ENCODE measurements at regions not wholly inside any gene's neighbourhood (a gene's known extent, or its start where the extent isn't known, plus 50 kb on each side); places are given as distances from the start of the nearest gene placed in this dataset.

DNA sequence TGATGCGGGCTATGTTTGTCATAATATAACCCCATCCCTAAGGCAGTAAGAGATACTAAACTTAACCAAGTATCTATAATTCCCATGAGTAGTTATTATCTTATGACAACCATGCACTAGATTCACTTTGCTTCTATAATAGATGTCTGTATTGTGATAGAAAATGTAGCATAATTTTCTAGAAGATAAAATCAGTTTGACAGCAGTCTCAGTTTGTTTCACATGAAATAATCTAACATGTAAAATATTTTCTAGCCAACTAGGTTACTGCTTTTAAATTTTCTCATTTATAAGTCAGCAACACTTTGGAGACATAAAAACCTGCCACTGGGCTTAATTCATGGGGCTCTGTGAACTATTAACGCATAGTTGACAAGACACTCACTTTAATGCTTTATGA is 1410.7 kb upstream of the ATXN8OS start:
- H3K4me3 Mint-ChIP-seq = no peak overlapping the region

GRCh38 chr13:68692049-68692448 is 1415.6 kb upstream of the ATXN8OS start:
- Mint-ChIP-seq H3K27me3 (no peaks in the 10 kb centered on the region), H3K36me3 (ENCODE audit: low read depth) (no peaks in the 10 kb centered on the region), H3K9me3 (peaks cover 18% of the 10 kb centered on the region), H3K4me3 (no peak overlapping the region), H3K4me1 (no peaks in the 10 kb centered on the region), H3K27ac (no peak overlapping the region)
- no peak for ATAC-seq (replicated peaks)

More for the DNA sequence above, 1410.7 kb upstream of the ATXN8OS start:
- no peak for ATAC-seq (replicated peaks)
- H3K27me3 Mint-ChIP-seq = no peaks in the 10 kb centered on the region
- no peak overlapping the region for H3K27ac Mint-ChIP-seq
- no peaks in the 10 kb centered on the region for H3K36me3 Mint-ChIP-seq (ENCODE audit: low read depth)
- H3K4me1 Mint-ChIP-seq = no peaks in the 10 kb centered on the region
- H3K9me3 Mint-ChIP-seq = peaks cover 19% of the 10 kb centered on the region

- Mint-ChIP-seq H3K4me3 (no peak overlapping the region), H3K27me3 (no peaks in the 10 kb centered on the region), H3K4me1 (no peaks in the 10 kb centered on the region), H3K36me3 (ENCODE audit: low read depth) (no peaks in the 10 kb centered on the region), H3K27ac (no peak overlapping the region), H3K9me3 (peaks cover 19% of the 10 kb centered on the region)
- no peak for ATAC-seq (replicated peaks)
Measured at GRCh38 chr13:68690567-68690966, 1417.1 kb upstream of the ATXN8OS start.

- Mint-ChIP-seq H3K4me1 (no peaks in the 10 kb centered on the region), H3K36me3 (ENCODE audit: low read depth) (no peaks in the 10 kb centered on the region), H3K27me3 (no peaks in the 10 kb centered on the region), H3K4me3 (no peak overlapping the region), H3K9me3 (peaks cover 6% of the 10 kb centered on the region), H3K27ac (no peak overlapping the region)
- no peak for ATAC-seq (replicated peaks)
Measured at GRCh38 chr13:68676513-68677115, 1431.0 kb upstream of the ATXN8OS start.

GRCh38 chr13:68675209-68675608 is 1432.4 kb upstream of the ATXN8OS start:
- Mint-ChIP-seq H3K27me3 (no peaks in the 10 kb centered on the region), H3K9me3 (peaks cover 8% of the 10 kb centered on the region), H3K36me3 (ENCODE audit: low read depth) (no peaks in the 10 kb centered on the region), H3K4me3 (no peak overlapping the region), H3K4me1 (no peaks in the 10 kb centered on the region), H3K27ac (no peak overlapping the region)
- no peak for ATAC-seq (replicated peaks)

DNA sequence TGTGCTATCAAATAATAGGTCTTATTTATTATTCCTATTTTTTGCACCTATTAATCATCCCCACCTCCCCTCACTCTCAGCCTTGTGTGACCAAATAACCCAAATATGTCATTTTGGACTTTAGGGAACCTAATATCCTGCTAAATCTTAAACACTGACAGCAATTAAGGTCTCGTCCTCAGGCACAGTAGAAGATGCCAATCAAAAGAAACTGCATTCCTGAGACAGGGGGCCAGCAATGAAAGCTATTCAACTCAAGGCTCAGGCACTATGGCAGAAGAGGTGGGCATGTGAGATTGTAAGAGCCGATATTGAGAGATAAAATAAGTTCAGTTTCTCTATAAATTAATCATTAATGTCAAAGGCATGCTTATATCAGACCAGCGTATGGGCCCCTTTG is 1437.7 kb upstream of the PCDH9 start:
- Mint-ChIP-seq H3K36me3 (ENCODE audit: low read depth) (no peaks in the 10 kb centered on the region), H3K27ac (no peak overlapping the region), H3K4me3 (no peak overlapping the region), H3K4me1 (no peaks in the 10 kb centered on the region), H3K27me3 (no peaks in the 10 kb centered on the region), H3K9me3 (peaks cover 5% of the 10 kb centered on the region)
- ATAC-seq (replicated peaks) = no peak

GRCh38 chr13:68666774-68667397 is 1436.8 kb upstream of the PCDH9 start:
- Mint-ChIP-seq H3K9me3 (peaks cover 5% of the 10 kb centered on the region), H3K27ac (no peak overlapping the region), H3K36me3 (ENCODE audit: low read depth) (no peaks in the 10 kb centered on the region), H3K4me1 (no peaks in the 10 kb centered on the region), H3K27me3 (no peaks in the 10 kb centered on the region), H3K4me3 (no peak overlapping the region)
- no peak for ATAC-seq (replicated peaks)

DNA sequence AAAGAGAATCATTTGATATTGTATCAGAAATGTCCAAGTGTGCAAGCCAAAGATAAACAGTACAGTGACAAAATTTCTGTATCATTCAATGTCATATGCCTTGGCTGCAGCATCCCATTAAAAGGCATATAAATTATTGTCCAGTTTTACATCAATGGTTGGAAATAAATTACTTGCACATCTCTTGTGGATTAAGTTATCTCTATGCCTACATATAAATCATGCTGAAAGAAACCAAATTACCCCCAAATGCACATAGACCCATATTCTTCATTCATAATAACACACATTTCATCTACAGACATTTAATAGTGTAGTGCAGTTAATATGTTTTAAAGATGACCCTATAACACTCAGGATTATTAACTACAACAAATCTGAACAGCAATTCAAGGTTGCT is 1415.7 kb upstream of the PCDH9 start:
- Mint-ChIP-seq H3K4me3 (no peak overlapping the region), H3K9me3 (peaks cover 11% of the 10 kb centered on the region), H3K27me3 (no peaks in the 10 kb centered on the region), H3K27ac (no peak overlapping the region), H3K36me3 (ENCODE audit: low read depth) (no peaks in the 10 kb centered on the region), H3K4me1 (no peaks in the 10 kb centered on the region)
- no peak for ATAC-seq (replicated peaks)

GRCh38 chr13:68644611-68645010 is 1414.5 kb upstream of the PCDH9 start:
- peaks cover 8% of the 10 kb centered on the region for H3K9me3 Mint-ChIP-seq

GRCh38 chr13:68636784-68637183 is 1406.6 kb upstream of the PCDH9 start:
- H3K4me3 Mint-ChIP-seq = no peak overlapping the region
- H3K27me3 Mint-ChIP-seq = no peaks in the 10 kb centered on the region
- no peak for ATAC-seq (replicated peaks)
- no peak overlapping the region for H3K27ac Mint-ChIP-seq
- H3K36me3 Mint-ChIP-seq (ENCODE audit: low read depth) = no peaks in the 10 kb centered on the region
- H3K4me1 Mint-ChIP-seq = no peaks in the 10 kb centered on the region
- peaks cover 11% of the 10 kb centered on the region for H3K9me3 Mint-ChIP-seq

More at GRCh38 chr13:68644611-68645010, 1414.5 kb upstream of the PCDH9 start:
- no peak overlapping the region for H3K27ac Mint-ChIP-seq
- no peak for ATAC-seq (replicated peaks)
- H3K36me3 Mint-ChIP-seq (ENCODE audit: low read depth) = no peaks in the 10 kb centered on the region
- no peaks in the 10 kb centered on the region for H3K4me1 Mint-ChIP-seq
- H3K4me3 Mint-ChIP-seq = no peak overlapping the region
- no peaks in the 10 kb centered on the region for H3K27me3 Mint-ChIP-seq

DNA sequence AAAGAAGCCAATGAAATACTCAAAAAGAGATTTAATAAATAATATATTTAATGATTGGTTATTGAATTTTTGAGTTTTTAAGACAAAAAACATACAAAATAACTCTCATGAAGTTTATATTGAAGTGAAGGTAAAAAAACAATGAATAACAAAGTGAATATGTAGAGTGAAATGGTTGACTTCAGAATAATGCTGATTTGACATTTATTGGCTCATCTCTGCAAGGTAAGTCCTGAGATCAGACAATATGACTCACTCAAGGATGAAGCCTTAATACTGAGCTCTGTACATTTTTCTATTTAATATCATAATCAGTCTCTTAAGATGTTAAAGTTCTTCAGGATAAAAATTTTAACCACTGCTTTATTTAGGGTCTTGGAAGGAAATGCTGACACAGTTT is 1398.9 kb upstream of the PCDH9 start:
- no peak overlapping the region for H3K27ac Mint-ChIP-seq
- H3K36me3 Mint-ChIP-seq (ENCODE audit: low read depth) = no peaks in the 10 kb centered on the region
- peaks cover 21% of the 10 kb centered on the region for H3K9me3 Mint-ChIP-seq
- no peaks in the 10 kb centered on the region for H3K4me1 Mint-ChIP-seq
- no peak for ATAC-seq (replicated peaks)
- H3K4me3 Mint-ChIP-seq = no peak overlapping the region
- H3K27me3 Mint-ChIP-seq = no peaks in the 10 kb centered on the region

GRCh38 chr13:68627379-68627778 is 1397.2 kb upstream of the PCDH9 start:
- Mint-ChIP-seq H3K36me3 (ENCODE audit: low read depth) (no peaks in the 10 kb centered on the region), H3K9me3 (peaks cover 16% of the 10 kb centered on the region), H3K27me3 (no peaks in the 10 kb centered on the region), H3K4me3 (no peak overlapping the region), H3K4me1 (no peaks in the 10 kb centered on the region), H3K27ac (no peak overlapping the region)
- ATAC-seq (replicated peaks) = no peak

GRCh38 chr13:68616600-68617222 is 1386.6 kb upstream of the PCDH9 start:
- no peaks in the 10 kb centered on the region for H3K36me3 Mint-ChIP-seq (ENCODE audit: low read depth)
- no peaks in the 10 kb centered on the region for H3K27me3 Mint-ChIP-seq
- no peak overlapping the region for H3K27ac Mint-ChIP-seq
- no peak for ATAC-seq (replicated peaks)
- no peak overlapping the region for H3K4me3 Mint-ChIP-seq
- peaks cover 19% of the 10 kb centered on the region for H3K9me3 Mint-ChIP-seq
- H3K4me1 Mint-ChIP-seq = no peaks in the 10 kb centered on the region

DNA sequence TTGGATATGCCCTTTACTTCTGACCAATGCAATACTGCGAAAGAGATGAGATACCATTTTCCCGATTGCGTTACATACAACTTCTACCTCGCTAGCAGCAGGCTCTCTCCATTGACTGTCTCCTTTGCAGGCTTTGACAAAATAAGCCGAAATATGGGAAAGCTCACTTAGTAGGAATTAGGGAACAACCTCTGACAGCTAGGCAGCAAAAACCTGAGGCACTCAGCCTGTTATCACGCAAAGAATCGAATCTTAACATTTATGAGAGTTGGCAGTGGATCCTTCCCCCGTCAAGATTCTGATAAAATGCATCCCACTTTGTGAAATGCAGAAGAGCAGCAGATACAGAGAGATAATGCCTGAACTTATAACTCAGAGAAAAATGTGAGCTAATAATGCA is 1379.5 kb upstream of the PCDH9 start:
- Mint-ChIP-seq H3K4me3 (no peak overlapping the region), H3K9me3 (peaks cover 10% of the 10 kb centered on the region), H3K36me3 (ENCODE audit: low read depth) (no peaks in the 10 kb centered on the region), H3K4me1 (no peaks in the 10 kb centered on the region), H3K27ac (no peak overlapping the region), H3K27me3 (no peaks in the 10 kb centered on the region)
- no peak for ATAC-seq (replicated peaks)

- H3K4me1 Mint-ChIP-seq = no peaks in the 10 kb centered on the region
- ATAC-seq (replicated peaks) = no peak
- no peak overlapping the region for H3K27ac Mint-ChIP-seq
- H3K4me3 Mint-ChIP-seq = no peak overlapping the region
- H3K27me3 Mint-ChIP-seq = no peaks in the 10 kb centered on the region
- H3K36me3 Mint-ChIP-seq (ENCODE audit: low read depth) = no peaks in the 10 kb centered on the region
- peaks cover 10% of the 10 kb centered on the region for H3K9me3 Mint-ChIP-seq
Measured at GRCh38 chr13:68608147-68608546, 1378.0 kb upstream of the PCDH9 start.

Data from activated T-helper 17 cell treated with anti-CD3 and anti-CD28 coated beads, Interleukin-2, amount 50 U/mL, for 72 hours (primary cell).